Motor neuron (in vitro differentiated cells): ENCODE measurements at regions not wholly inside any gene's neighbourhood (a gene's known extent, or its start where the extent isn't known, plus 50 kb on each side); places are given as distances from the start of the nearest gene placed in this dataset.
A peak's percentile ranks its signal among the peaks of the same experiment; 100 is the strongest.

Source experiments
- ATAC-seq, 8 experiments: fragments of 200-7000 bp; cut with Tn5 transposase; replicated peaks in 6 of 8; 2 replicates each; pipeline ENCODE4 v1.8.0; 2021; ENCODE audit warnings: mild to moderate bottlenecking in 8 of 8, moderate library complexity in 8 of 8
- H3K27ac ChIP-seq, 2 donors: fragments of 250-450 bp; sonication (Bioruptor Pico); 2 replicates each; pipeline ENCODE4 v1.9.0; 2021; ENCODE audit warnings: antibody characterized with exemption in 2 of 2, mild to moderate bottlenecking in 2 of 2, moderate library complexity in 1 of 2
- H3K4me1 ChIP-seq, 2 donors: fragments of 250-450 bp; sonication (Bioruptor Pico); replicated peaks in 1 of 2; 2 replicates each; pipeline ENCODE4 v1.6.1; 2021; ENCODE audit warnings: antibody characterized with exemption in 2 of 2, mild to moderate bottlenecking in 2 of 2, moderate library complexity in 1 of 2
- H3K4me3 ChIP-seq, 5 donors: fragments of 250-450 bp; sonication (Bioruptor Pico); 2 replicates each; pipeline ENCODE4 v1.9.0; 2021; ENCODE audit warnings: antibody characterized with exemption in 5 of 5, mild to moderate bottlenecking in 5 of 5, moderate library complexity in 4 of 5
- WGBS, 10 experiments: fragments of 450-650 bp; shearing (Covaris generic); methylation state at CpG; one replicate each; pipeline ENCODE4 v1.0.0; 2022; 5-methylcytosine and 5-hydroxymethylcytosine counted together
- in situ Hi-C, 9 experiments: fragments of 400-800 bp; cut with MboI; loops; one replicate each; pipeline ENCODE4 v1.15.0; 2021; ENCODE audit warnings: low sequenced_read_pairs in 9 of 9, low pct_unique_long_range_greater_than_20kb in 2 of 9; ENCODE audit not compliant: unreplicated experiment in 9 of 9

DNA sequence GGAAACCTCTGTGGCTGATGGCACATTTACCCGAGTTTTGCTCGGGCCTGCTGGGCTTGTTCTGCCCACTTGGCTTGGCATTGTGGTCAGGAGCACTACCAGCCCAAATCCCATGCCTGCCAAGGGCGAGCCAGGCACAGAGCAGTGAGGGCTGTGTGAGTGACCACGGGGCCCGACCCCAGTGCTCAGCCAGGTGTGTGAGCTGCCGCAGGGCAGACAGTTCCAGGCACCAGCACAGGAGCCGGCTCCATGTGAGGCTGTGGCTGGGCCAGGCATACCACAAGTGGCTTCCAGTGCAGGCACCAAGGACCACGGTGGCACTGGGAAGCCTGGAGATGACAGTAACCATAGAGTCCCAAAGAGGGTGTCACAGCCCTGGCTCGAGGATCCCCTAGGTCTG lies 1225.5 kb upstream of the GJE1 start:
- WGBS, 10 experiments, result 90 to 100% (median 96%) methylated on average over 2 to 5 of the region's 9 CpGs; no CpG with 5 or more reads in 6 of the 10 experiments
- ATAC-seq, result no peak
- in situ Hi-C loops, result no loop called here
- no peak overlapping the region for H3K27ac ChIP-seq
- H3K4me3 ChIP-seq, result no peak overlapping the region
- peaks cover 0 to 12% of the 10 kb centered on the region in 2 donors for H3K4me1 ChIP-seq

DNA sequence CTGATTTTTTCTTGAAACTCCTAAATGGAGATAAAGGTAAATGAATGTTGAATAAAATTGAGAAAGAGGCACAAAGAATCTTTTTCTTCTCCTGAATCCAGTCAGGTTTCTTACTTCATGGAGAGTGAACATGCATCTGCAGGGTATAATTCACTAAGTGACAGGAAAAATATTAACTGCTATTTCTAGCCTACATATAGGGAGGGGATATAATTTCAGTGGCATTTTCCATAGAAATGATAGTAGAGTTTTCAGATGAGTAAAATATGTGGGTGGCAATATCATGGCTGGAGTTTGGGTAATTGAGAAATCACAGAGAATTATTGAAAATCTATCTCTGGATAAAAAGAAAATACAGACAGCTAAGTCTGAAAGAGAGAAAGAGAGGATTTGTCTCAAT lies 1227.0 kb upstream of the GJE1 start:
- peak in 3 of 8 experiments; percentile 43 to 58 (median 45) for ATAC-seq

DNA sequence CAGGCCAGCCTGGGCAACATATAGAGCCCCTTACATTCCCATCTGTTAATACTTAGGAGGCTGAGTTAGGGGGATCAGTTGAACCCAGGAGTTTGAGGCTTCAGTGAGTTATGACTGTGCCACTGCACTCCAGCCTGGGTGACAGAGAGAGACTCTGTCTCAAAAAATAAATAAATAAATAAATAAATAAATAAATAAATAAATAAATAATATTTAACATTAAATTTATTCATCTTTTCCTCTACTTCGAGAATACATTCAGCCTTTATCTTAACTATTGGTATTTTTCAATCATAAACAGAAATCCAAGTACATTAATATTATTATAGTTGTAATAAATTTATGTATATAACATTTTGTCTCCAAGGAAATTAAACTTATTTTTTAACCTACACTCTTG lies 1227.7 kb upstream of the GJE1 start:
- H3K27ac ChIP-seq, result no peak overlapping the region
- in situ Hi-C loops, result no loop called here

More for the DNA sequence above, 1227.0 kb upstream of the GJE1 start:
- peaks cover 0 to 12% of the 10 kb centered on the region in 2 donors for H3K4me1 ChIP-seq
- H3K4me3 ChIP-seq, result no peak overlapping the region
- in situ Hi-C loops, result no loop called here
- no peak overlapping the region for H3K27ac ChIP-seq

DNA sequence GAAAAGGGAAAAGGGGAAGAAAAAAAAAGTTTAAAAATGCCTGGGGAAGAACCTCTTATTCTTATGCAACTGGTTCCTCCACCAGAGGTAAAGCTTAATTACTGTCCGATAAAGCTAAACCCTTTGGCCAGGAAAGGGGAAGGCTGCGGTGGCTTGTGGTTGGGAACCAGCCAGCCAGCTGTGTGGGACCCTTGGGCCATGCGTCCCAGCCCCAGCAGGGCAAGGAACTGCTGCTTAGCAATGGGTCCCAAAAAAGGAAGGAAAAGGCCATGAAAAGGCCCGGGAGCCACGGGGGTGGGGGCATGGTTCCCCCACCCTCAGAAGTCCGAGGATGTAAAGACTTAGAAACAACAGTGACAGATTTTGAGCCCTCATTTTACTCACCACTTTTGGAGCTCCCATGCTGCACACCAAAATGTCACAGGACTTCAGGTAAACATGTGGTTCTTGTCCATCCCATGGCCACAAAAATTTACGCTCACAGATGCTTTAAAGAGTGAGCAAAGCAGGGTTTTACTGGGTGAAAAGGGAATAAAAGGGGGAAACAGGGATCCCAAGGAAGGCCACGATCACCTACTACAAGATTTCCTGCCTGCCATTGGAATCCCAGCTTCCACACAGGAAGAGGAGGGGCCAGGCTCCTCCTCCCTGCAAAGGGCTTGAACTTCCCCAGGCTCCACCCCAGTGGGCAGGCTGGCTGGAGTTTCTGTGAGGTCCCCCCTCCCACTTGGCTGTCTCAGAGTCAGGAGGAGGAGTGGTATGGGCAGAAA lies 1234.7 kb upstream of the GJE1 start:
- Histone ChIP-seq H3K27ac (no peak overlapping the region), H3K4me1 (no peaks in the 10 kb centered on the region), H3K4me3 (peak overlapping the region in 1 of 5 donors; percentile 6)
- no peak for ATAC-seq
- in situ Hi-C loops, result no loop called here
- 80 to 93% (median 86%) methylated on average over 1 to 6 of the region's 8 CpGs; no CpG with 5 or more reads in 2 of the 10 experiments for WGBS, 10 experiments

More for the DNA sequence above, 1227.7 kb upstream of the GJE1 start:
- ATAC-seq, result no peak
- WGBS, 10 experiments, result 73 to 100% (median 85%) methylated on average over 1 of the region's 1 CpG
- Histone ChIP-seq H3K4me3 (no peak overlapping the region), H3K4me1 (peaks cover 0 to 12% of the 10 kb centered on the region in 2 donors)

DNA sequence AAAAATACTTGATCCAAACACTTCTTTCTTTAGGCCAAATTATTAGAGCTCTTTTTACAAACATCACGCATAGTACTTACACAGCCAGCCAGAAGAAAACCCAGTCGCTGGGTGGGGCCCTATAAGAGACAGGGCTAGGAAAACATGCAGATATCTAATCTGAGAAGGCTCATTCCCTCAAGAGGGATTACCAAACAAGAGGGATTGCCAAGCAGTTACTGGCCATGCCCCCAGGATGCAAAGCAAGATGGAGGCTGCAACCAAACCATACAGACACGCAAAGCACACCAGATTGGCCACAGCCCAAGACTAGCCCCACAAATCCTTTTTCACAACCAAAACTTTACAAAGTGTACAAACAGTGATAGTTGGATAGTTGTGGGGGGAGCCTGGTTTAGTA lies 1235.4 kb upstream of the GJE1 start:
- H3K27ac ChIP-seq, result no peak overlapping the region
- no peaks in the 10 kb centered on the region for H3K4me1 ChIP-seq
- WGBS, 10 experiments, result 71 to 100% (median 97%) methylated on average over 1 to 3 of the region's 3 CpGs
- peak in 1 of 8 experiments; percentile 30 for ATAC-seq
- in situ Hi-C loops, result no loop called here
- no peak overlapping the region for H3K4me3 ChIP-seq

DNA sequence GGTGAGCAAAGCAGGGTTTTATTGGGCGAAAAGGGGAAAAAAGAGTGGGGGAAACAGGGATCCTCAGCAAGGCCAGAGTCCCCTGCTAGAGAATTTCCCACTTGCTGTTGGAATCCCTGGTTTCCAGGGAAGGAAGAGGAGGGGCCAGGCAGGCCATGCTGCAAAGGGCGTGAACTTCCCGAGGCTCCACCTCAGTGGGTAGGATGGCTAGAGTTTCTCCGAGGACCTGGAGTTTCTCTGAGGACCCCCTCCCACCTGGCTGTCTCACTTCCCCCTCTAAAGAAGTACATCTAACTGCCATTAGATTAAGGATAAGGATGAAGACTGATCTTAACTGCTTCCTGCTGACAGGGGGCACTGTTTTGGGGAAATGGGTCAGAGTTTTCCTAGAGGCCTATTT lies 1239.3 kb upstream of the GJE1 start:
- 0 to 93% (median 67%) methylated on average over 1 to 4 of the region's 4 CpGs; no CpG with 5 or more reads in 1 of the 10 experiments for WGBS, 10 experiments

DNA sequence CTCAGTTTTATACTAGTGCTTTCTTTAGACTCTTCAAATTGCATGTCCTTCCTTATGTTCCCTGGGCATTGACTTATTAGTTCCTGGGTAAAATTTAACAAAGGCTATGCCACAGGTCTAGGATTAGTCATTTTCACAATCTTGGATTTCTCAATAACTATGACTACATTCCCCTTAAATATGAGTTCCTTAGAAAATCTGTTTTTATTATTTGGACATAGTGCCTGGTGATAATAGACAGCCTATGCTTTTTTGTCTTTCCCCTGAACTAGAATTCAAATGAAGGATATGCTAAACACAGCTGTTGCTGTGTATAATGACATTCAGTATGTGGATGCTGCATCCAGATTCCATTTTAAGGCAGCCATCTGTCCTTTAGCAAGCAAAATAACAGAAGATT lies 1252.8 kb upstream of the GJE1 start:
- no peak overlapping the region for H3K27ac ChIP-seq
- ATAC-seq, result peak in 7 of 8 experiments; percentile 16 to 48 (median 38)
- in situ Hi-C loops, result no loop called here
- no peak overlapping the region for H3K4me3 ChIP-seq
- H3K4me1 ChIP-seq, result peaks cover 0 to 7% of the 10 kb centered on the region in 2 donors

More for the DNA sequence above, 1239.3 kb upstream of the GJE1 start:
- Histone ChIP-seq H3K4me3 (no peak overlapping the region), H3K27ac (no peak overlapping the region), H3K4me1 (no peaks in the 10 kb centered on the region)
- in situ Hi-C loops, result no loop called here
- ATAC-seq, result no peak

DNA sequence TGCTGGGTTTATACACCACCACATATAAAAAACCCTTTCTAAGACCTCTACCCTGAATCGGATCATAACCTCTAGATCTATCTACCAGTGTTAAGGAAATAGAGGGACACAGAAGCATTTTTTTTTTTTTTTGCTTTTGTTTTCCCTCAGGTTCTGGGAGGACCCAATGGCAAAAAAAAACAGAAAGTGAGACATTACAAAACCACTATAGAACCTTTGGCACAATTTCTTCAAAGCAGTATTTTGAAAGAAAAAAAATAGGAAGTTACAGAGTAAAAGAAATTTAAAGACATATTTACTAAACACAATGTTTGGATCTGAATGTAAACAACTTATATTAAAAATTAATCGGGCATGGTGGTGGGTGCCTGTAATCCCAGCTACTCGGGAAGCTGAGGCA lies 1258.7 kb upstream of the GJE1 start:
- 70 to 100% (median 96%) methylated on average over 1 to 3 of the region's 3 CpGs; no CpG with 5 or more reads in 1 of the 10 experiments for WGBS, 10 experiments
- Histone ChIP-seq H3K27ac (no peak overlapping the region), H3K4me3 (no peak overlapping the region), H3K4me1 (no peaks in the 10 kb centered on the region)
- in situ Hi-C loops, result no loop called here
- ATAC-seq, result no peak

DNA sequence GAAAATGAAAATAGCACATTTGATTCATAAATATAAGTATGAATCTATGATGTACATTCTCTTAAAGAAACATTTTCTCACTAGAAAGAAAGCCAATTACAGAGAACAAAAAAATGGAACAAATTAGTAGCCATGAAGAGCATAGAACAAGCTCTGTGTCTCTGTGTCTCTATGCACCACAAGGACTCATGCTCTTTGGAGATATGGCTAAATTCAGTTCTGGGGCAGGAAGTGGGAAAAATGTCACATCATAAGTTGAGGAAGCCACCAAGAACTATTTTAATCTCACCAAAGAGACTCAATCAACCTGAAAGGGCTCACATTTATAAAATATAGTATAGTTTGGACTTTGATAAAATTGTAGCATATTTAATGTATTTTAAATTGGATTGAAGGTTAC lies 1259.8 kb upstream of the GJE1 start:
- in situ Hi-C loops, result no loop called here
- Histone ChIP-seq H3K4me3 (no peak overlapping the region), H3K4me1 (no peaks in the 10 kb centered on the region), H3K27ac (no peak overlapping the region)
- ATAC-seq, result no peak

DNA sequence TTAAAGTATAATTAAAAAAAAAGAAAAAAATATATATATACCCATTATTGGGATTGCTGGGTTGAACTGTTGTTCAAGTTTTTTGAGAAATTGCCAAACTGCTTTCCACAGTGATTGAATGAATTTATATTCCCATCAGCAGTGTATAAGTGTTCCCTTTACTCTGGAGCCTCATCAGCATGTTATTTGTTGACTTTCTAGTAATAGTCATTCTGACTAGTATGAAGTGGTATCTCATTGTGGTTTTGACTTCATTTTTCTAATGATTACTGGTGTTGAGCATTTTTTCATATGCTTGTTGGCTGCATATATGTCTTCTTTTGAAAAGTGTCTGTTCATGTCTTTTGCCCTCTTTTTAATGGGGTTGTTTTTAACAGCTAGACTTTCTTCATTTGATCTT lies 1260.8 kb upstream of the GJE1 start:
- in situ Hi-C loops, result no loop called here
- Histone ChIP-seq H3K4me1 (no peaks in the 10 kb centered on the region), H3K4me3 (no peak overlapping the region), H3K27ac (no peak overlapping the region)
- ATAC-seq, result no peak

DNA sequence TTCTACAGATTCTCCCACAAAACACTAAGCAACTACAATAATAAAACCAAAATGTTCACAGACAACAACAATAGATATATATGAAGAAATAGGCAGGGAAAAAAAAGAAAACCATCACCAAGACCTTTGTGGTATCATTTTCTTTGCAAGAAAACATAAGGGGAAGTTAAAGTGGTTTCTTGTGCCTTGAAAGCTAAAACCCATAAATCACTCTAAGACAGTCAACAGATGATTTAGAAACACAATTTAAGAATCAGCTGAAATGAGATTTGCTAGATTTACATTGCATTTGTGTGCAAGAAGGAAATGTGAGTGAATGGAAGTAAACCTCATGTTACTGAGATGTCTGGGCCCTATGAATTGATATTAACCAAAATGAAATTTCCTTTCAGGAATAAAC lies 1265.4 kb upstream of the GJE1 start:
- H3K4me1 ChIP-seq, result no peaks in the 10 kb centered on the region
- in situ Hi-C loops, result no loop called here
- ATAC-seq, result no peak

DNA sequence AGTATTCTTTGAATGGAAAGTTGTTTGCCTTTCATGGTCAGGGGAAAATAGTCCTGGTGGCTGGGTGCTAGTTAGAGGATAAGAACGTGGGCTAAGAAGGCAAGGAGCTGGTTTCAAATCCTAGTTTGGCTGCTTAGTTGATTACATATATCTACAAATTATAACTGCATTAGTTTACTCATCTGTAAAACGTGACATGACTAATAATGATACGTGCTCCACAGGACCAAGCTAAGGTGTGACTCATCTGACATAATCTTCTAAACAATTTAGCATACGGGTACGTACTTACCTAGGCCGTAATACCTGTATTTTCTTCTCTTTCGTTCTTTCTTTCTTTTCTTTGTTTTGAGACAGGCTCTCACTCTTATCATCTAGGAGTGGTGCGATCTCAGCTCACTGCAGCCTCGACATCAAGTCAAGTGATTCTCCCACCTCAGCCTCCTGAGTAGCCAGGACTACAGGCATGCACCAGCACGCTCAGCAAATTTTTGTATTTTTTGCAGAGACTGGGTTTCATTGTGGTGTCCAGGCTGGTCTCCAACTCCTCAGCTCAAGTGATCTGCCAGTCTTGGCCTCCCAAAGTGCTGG lies 1274.2 kb upstream of the GJE1 start:
- Histone ChIP-seq H3K4me1 (peaks cover 6 to 10% of the 10 kb centered on the region in 2 donors), H3K4me3 (no peak overlapping the region), H3K27ac (no peak overlapping the region)
- in situ Hi-C loops, result no loop called here
- 0 to 94% (median 69%) methylated on average over 1 to 9 of the region's 10 CpGs for WGBS, 10 experiments
- ATAC-seq, result peak in 5 of 8 experiments; percentile 21 to 39 (median 34)

More for the DNA sequence above, 1265.4 kb upstream of the GJE1 start:
- Histone ChIP-seq H3K27ac (no peak overlapping the region), H3K4me3 (no peak overlapping the region)

DNA sequence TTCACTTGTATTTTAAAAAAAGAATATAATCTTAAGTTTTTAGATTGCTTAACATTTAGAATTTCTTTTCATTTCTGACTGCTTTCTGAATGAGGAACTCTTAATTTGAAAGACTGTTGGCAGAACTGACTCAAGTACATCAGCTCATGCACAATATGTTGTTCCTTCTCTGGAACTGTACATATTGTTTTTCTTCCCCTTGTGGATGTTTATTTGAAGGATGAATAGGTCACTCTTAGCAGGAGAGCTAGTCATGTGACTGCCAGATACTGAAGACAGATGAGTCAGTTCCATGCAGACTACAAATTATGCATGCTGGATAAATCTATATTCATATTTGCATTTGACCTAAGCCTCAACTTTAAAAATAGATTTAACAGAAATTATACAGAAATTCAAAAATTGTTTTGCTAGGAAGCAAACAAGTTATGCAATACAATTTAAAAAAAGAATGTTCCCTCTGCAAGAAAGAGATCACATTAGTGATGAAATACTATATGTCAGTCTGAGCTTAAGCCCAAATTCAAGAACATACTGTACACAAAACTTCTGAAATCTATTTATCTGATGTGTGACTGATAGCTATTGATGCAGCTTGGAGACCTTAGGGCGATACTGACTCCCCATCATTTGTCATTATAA lies 1274.9 kb upstream of the GJE1 start:
- ATAC-seq, result peak; percentile 96 to 100 (median 98)
- 0 to 100% (median 77%) methylated on average over 1 of the region's 1 CpG; no CpG with 5 or more reads in 2 of the 10 experiments for WGBS, 10 experiments
- no peak overlapping the region for H3K27ac ChIP-seq
- no peak overlapping the region for H3K4me3 ChIP-seq
- peaks cover 6 to 10% of the 10 kb centered on the region in 2 donors for H3K4me1 ChIP-seq
- in situ Hi-C loops, result no loop called here

DNA sequence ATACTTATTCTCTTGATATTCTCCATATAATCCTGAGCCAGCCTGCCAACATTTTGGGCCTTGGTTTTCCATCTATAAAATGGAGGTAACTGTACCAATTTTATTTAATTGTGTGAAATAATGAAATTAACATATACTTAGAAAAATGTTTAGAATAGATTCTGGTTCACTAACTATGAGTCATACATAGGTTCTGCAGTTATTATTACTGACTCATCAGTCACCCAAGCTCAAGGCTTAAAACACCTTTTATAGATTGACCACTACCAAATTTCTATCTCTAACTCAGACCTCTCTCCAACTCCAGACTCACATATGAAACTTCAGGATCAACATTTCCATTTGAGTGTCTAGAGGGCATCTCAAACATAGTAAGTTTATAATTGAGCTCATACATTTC lies 1277.2 kb upstream of the GJE1 start:
- no peak for ATAC-seq
- peaks cover 6 to 10% of the 10 kb centered on the region in 2 donors for H3K4me1 ChIP-seq
- in situ Hi-C loops, result no loop called here
- no peak overlapping the region for H3K4me3 ChIP-seq
- H3K27ac ChIP-seq, result no peak overlapping the region
